ENCODE measurements at regions not wholly inside any gene's neighbourhood (a gene's known extent, or its start where the extent isn't known, plus 50 kb on each side); places are given as distances from the start of the nearest gene placed in this dataset.

DNA sequence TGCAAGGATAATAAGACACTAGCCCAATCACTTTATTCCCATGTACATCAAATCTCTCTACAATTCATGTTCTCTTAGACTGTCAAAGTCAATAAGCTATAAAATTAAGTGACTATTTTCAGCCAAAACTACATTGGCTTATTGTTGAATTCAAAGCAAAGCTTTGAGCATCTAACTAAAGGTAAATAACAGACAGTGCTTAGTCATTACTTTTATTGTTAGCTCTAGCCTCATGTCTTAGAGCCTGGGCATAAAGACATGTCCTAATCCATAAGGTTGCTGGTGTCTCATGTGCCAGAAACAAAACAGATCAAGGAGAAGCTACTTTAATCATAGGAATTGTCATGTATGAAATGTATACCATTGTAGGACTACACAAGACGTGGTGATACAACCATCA, 103.1 kb upstream of the UNC5C start:
- TF ChIP-seq, protein P1, sequence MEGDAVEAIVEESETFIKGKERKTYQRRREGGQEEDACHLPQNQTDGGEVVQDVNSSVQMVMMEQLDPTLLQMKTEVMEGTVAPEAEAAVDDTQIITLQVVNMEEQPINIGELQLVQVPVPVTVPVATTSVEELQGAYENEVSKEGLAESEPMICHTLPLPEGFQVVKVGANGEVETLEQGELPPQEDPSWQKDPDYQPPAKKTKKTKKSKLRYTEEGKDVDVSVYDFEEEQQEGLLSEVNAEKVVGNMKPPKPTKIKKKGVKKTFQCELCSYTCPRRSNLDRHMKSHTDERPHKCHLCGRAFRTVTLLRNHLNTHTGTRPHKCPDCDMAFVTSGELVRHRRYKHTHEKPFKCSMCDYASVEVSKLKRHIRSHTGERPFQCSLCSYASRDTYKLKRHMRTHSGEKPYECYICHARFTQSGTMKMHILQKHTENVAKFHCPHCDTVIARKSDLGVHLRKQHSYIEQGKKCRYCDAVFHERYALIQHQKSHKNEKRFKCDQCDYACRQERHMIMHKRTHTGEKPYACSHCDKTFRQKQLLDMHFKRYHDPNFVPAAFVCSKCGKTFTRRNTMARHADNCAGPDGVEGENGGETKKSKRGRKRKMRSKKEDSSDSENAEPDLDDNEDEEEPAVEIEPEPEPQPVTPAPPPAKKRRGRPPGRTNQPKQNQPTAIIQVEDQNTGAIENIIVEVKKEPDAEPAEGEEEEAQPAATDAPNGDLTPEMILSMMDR (IDR thresholded peaks at IDR 0.05), result no peak
- TF ChIP-seq EZH2 (IDR thresholded peaks at IDR 0.05) (no peak), EZH2phosphoT487 (IDR thresholded peaks at IDR 0.05) (no peak)
